SW480 (cell line): ENCODE measurements at regions not wholly inside any gene's neighbourhood (a gene's known extent, or its start where the extent isn't known, plus 50 kb on each side); places are given as distances from the start of the nearest gene placed in this dataset.
"Not testable (repeated sequence)": the region's sequence is repeated elsewhere in the genome, so short reads cannot be mapped to it uniquely, and the experiment has no call there.

Experiments
- DNase-seq: peaks from one replicate; pipeline ENCODE4 v3.0.0-alpha.2; 2016; ENCODE audit warnings: low spot score

- DNase-seq = no peak
Measured at GRCh38 chr9:103068753-103069152, 73.6 kb downstream of the CYLC2 start.

GRCh38 chr9:103078581-103078980 lies 83.4 kb downstream of the CYLC2 start:
- DNase-seq = no peak

- DNase-seq = no peak
Measured at GRCh38 chr9:103082494-103082893, 87.4 kb downstream of the CYLC2 start.

GRCh38 chr9:103089357-103089756 lies 94.2 kb downstream of the CYLC2 start:
- no peak for DNase-seq

GRCh38 chr9:103104101-103104500 lies 109.0 kb downstream of the CYLC2 start:
- DNase-seq = no peak

GRCh38 chr9:103116246-103116645 lies 121.1 kb downstream of the CYLC2 start:
- DNase-seq = no peak

- no peak for DNase-seq
Measured at GRCh38 chr9:103126494-103126893, 131.4 kb downstream of the CYLC2 start.

GRCh38 chr9:103139891-103140290 lies 144.8 kb downstream of the CYLC2 start:
- DNase-seq = no peak

GRCh38 chr9:103152473-103152872 lies 157.3 kb downstream of the CYLC2 start:
- DNase-seq = no peak

- DNase-seq = no peak
Measured at GRCh38 chr9:103167530-103167929, 172.4 kb downstream of the CYLC2 start.

GRCh38 chr9:103168254-103168653 lies 173.1 kb downstream of the CYLC2 start:
- DNase-seq = no peak

- no peak for DNase-seq
Measured at GRCh38 chr9:103169798-103170197, 174.7 kb downstream of the CYLC2 start.

GRCh38 chr9:103183701-103184171 lies 188.6 kb downstream of the CYLC2 start:
- DNase-seq = no peak

- no peak for DNase-seq
Measured at GRCh38 chr9:103186959-103187358, 191.8 kb downstream of the CYLC2 start.

- DNase-seq = no peak
Measured at GRCh38 chr9:103188781-103189350, 193.7 kb downstream of the CYLC2 start.

GRCh38 chr9:103193992-103194391 lies 198.9 kb downstream of the CYLC2 start:
- no peak for DNase-seq

GRCh38 chr9:103203172-103203571 lies 208.0 kb downstream of the CYLC2 start:
- no peak for DNase-seq

GRCh38 chr9:103205881-103206585 lies 210.9 kb downstream of the CYLC2 start:
- not testable (repeated sequence) for DNase-seq

GRCh38 chr9:103210607-103211006 lies 215.5 kb downstream of the CYLC2 start:
- no peak for DNase-seq

- DNase-seq = no peak
Measured at GRCh38 chr9:103215197-103215596, 220.1 kb downstream of the CYLC2 start.

GRCh38 chr9:103225702-103226646 lies 230.8 kb downstream of the CYLC2 start:
- DNase-seq = no peak

GRCh38 chr9:103226647-103227013 lies 231.5 kb downstream of the CYLC2 start:
- no peak for DNase-seq
